AG20443 (cell line): ENCODE measurements at regions not wholly inside any gene's neighbourhood (a gene's known extent, or its start where the extent isn't known, plus 50 kb on each side); places are given as distances from the start of the nearest gene placed in this dataset.
"Not testable (repeated sequence)": the region's sequence is repeated elsewhere in the genome, so short reads cannot be mapped to it uniquely, and the experiment has no call there.

Experiments used
- DNase-seq: peaks from one replicate; pipeline ENCODE4 v3.0.0; 2012; ENCODE audit warnings: low spot score, mixed read lengths

GRCh38 chr3:20396335-20396734 lies 210.3 kb upstream of the SGO1 start:
- DNase-seq, result no peak

GRCh38 chr3:20395692-20396091 lies 209.7 kb upstream of the SGO1 start:
- no peak for DNase-seq

GRCh38 chr3:20394243-20394642 lies 208.2 kb upstream of the SGO1 start:
- DNase-seq, result no peak

- no peak for DNase-seq
These were observed 205.6 kb upstream of the SGO1 start for GRCh38 chr3:20391644-20392043.

- DNase-seq, result no peak
These were observed 203.0 kb upstream of the SGO1 start for GRCh38 chr3:20388971-20389370.

- no peak for DNase-seq
These were observed 194.3 kb upstream of the SGO1 start for GRCh38 chr3:20380295-20380694.

GRCh38 chr3:20378315-20378714 lies 192.3 kb upstream of the SGO1 start:
- no peak for DNase-seq

GRCh38 chr3:20376665-20377217 lies 190.7 kb upstream of the SGO1 start:
- no peak for DNase-seq

- DNase-seq, result no peak
These were observed 189.3 kb upstream of the SGO1 start for GRCh38 chr3:20375302-20375701.

GRCh38 chr3:20370273-20371063 lies 184.5 kb upstream of the SGO1 start:
- DNase-seq, result not testable (repeated sequence)

GRCh38 chr3:20361000-20361399 lies 175.0 kb upstream of the SGO1 start:
- DNase-seq, result no peak

GRCh38 chr3:20353286-20353685 lies 167.3 kb upstream of the SGO1 start:
- no peak for DNase-seq

GRCh38 chr3:20352546-20353179 lies 166.7 kb upstream of the SGO1 start:
- peak; percentile 17 for DNase-seq

GRCh38 chr3:20350449-20350848 lies 164.4 kb upstream of the SGO1 start:
- DNase-seq, result no peak

GRCh38 chr3:20346916-20347315 lies 160.9 kb upstream of the SGO1 start:
- DNase-seq, result no peak

- DNase-seq, result no peak
These were observed 160.4 kb upstream of the SGO1 start for GRCh38 chr3:20346369-20346768.

GRCh38 chr3:20344400-20344959 lies 158.5 kb upstream of the SGO1 start:
- no peak for DNase-seq

GRCh38 chr3:20343790-20344189 lies 157.8 kb upstream of the SGO1 start:
- no peak for DNase-seq

- peak; percentile 74 for DNase-seq
These were observed 154.4 kb upstream of the SGO1 start for GRCh38 chr3:20340324-20340928.

GRCh38 chr3:20336572-20336971 lies 150.6 kb upstream of the SGO1 start:
- DNase-seq, result no peak

- DNase-seq, result no peak
These were observed 148.8 kb upstream of the SGO1 start for GRCh38 chr3:20334842-20335241.

- DNase-seq, result no peak
These were observed 141.9 kb upstream of the SGO1 start for GRCh38 chr3:20327889-20328288.

GRCh38 chr3:20326541-20326940 lies 140.5 kb upstream of the SGO1 start:
- no peak for DNase-seq
